ENCODE measurements at regions not wholly inside any gene's neighbourhood (a gene's known extent, or its start where the extent isn't known, plus 50 kb on each side); places are given as distances from the start of the nearest gene placed in this dataset.

GRCh38 chr6:149130508-149130907, 187.0 kb upstream of the TAB2 start:
- TF ChIP-seq CTCF (IDR thresholded peaks at IDR 0.05) (no peak), POLR2A (IDR thresholded peaks at IDR 0.05) (no peak)

Measured in breast epithelium (tissue), 3 donors.